Large intestine (tissue), 3 donors: ENCODE measurements at regions not wholly inside any gene's neighbourhood (a gene's known extent, or its start where the extent isn't known, plus 50 kb on each side); places are given as distances from the start of the nearest gene placed in this dataset.

Source experiments
- DNase-seq, 2 donors: peaks; one replicate each; pipeline versions ENCODE4 v3.0.0 to v3.0.0-alpha.2; 2013
- H3K27ac ChIP-seq: one replicate; pipeline ENCODE4 v1.5.1; 2013; ENCODE audit warnings: low read length
- H3K27me3 ChIP-seq: 2 replicates; pipeline ENCODE4 v1.6.1; 2013; ENCODE audit warnings: low read length; ENCODE audit not compliant: control insufficient read depth, insufficient read depth
- H3K36me3 ChIP-seq: 2 replicates; pipeline ENCODE4 v1.6.1; 2013; ENCODE audit warnings: low read length; ENCODE audit not compliant: control insufficient read depth, insufficient read depth
- H3K4me1 ChIP-seq: one replicate; pipeline ENCODE4 v1.6.1; 2013; ENCODE audit warnings: low read length; ENCODE audit not compliant: control insufficient read depth, insufficient read depth
- H3K4me3 ChIP-seq: one replicate; pipeline ENCODE4 v1.5.1; 2013; ENCODE audit warnings: low read length
- H3K9me3 ChIP-seq: one replicate; pipeline ENCODE4 v1.6.1; 2013; ENCODE audit warnings: mild to moderate bottlenecking, low read depth, low read length, moderate library complexity; ENCODE audit not compliant: control insufficient read depth
- WGBS: methylation state at CpG from one replicate; pipeline ENCODE4 v1.1.5; 2013; ENCODE audit warnings: low lambda C conversion rate; ENCODE audit not compliant: insufficient coverage; 5-methylcytosine and 5-hydroxymethylcytosine counted together

GRCh38 chr18:41783879-41784278 is 171.2 kb upstream of the PIK3C3 start:
- no peak overlapping the region for H3K27ac ChIP-seq
- no peaks in the 10 kb centered on the region for H3K27me3 ChIP-seq
- no peak for DNase-seq
- WGBS = no CpG with 5 or more reads among the region's 1 CpG
- H3K9me3 ChIP-seq = no peaks in the 10 kb centered on the region
- no peaks in the 10 kb centered on the region for H3K4me1 ChIP-seq
- no peaks in the 10 kb centered on the region for H3K36me3 ChIP-seq
- H3K4me3 ChIP-seq = no peak overlapping the region

- Histone ChIP-seq H3K9me3 (no peaks in the 10 kb centered on the region), H3K27ac (no peak overlapping the region), H3K27me3 (no peaks in the 10 kb centered on the region), H3K36me3 (no peaks in the 10 kb centered on the region), H3K4me3 (no peak overlapping the region), H3K4me1 (no peaks in the 10 kb centered on the region)
- 93% methylated on average over 3 of the region's 5 CpGs for WGBS
- DNase-seq = no peak
These were observed 171.8 kb upstream of the PIK3C3 start for GRCh38 chr18:41783065-41783818.

GRCh38 chr18:41771973-41772372 is 183.1 kb upstream of the PIK3C3 start:
- no peaks in the 10 kb centered on the region for H3K9me3 ChIP-seq
- H3K4me3 ChIP-seq = no peak overlapping the region
- no peaks in the 10 kb centered on the region for H3K4me1 ChIP-seq
- H3K27ac ChIP-seq = no peak overlapping the region
- H3K36me3 ChIP-seq = no peaks in the 10 kb centered on the region
- no CpG with 5 or more reads among the region's 1 CpG for WGBS
- H3K27me3 ChIP-seq = no peaks in the 10 kb centered on the region
- DNase-seq = no peak

- no CpG with 5 or more reads among the region's 1 CpG for WGBS
- Histone ChIP-seq H3K27me3 (no peaks in the 10 kb centered on the region), H3K4me3 (no peak overlapping the region), H3K4me1 (no peaks in the 10 kb centered on the region), H3K9me3 (no peaks in the 10 kb centered on the region), H3K36me3 (no peaks in the 10 kb centered on the region), H3K27ac (no peak overlapping the region)
- no peak for DNase-seq
These were observed 185.8 kb upstream of the PIK3C3 start for GRCh38 chr18:41769265-41769664.

- Histone ChIP-seq H3K4me3 (no peak overlapping the region), H3K4me1 (no peaks in the 10 kb centered on the region), H3K27ac (no peak overlapping the region), H3K27me3 (no peaks in the 10 kb centered on the region), H3K36me3 (no peaks in the 10 kb centered on the region), H3K9me3 (no peaks in the 10 kb centered on the region)
- no CpG with 5 or more reads among the region's 2 CpGs for WGBS
- no peak for DNase-seq
These were observed 186.6 kb upstream of the PIK3C3 start for GRCh38 chr18:41768467-41768866.

- DNase-seq = peak; percentile 16 to 30
- H3K27me3 ChIP-seq = no peaks in the 10 kb centered on the region
These were observed 187.1 kb upstream of the PIK3C3 start for GRCh38 chr18:41767960-41768359.

GRCh38 chr18:41765460-41765859 is 189.6 kb upstream of the PIK3C3 start:
- WGBS = 89% methylated on average over 2 of the region's 3 CpGs
- Histone ChIP-seq H3K27me3 (no peaks in the 10 kb centered on the region), H3K4me1 (no peaks in the 10 kb centered on the region), H3K36me3 (no peaks in the 10 kb centered on the region), H3K27ac (no peak overlapping the region), H3K9me3 (no peaks in the 10 kb centered on the region), H3K4me3 (no peak overlapping the region)
- no peak for DNase-seq

More at GRCh38 chr18:41767960-41768359, 187.1 kb upstream of the PIK3C3 start:
- Histone ChIP-seq H3K36me3 (no peaks in the 10 kb centered on the region), H3K27ac (no peak overlapping the region), H3K4me3 (no peak overlapping the region), H3K9me3 (no peaks in the 10 kb centered on the region), H3K4me1 (no peaks in the 10 kb centered on the region)
- no CpG with 5 or more reads among the region's 4 CpGs for WGBS

- DNase-seq = no peak
- H3K4me3 ChIP-seq = no peak overlapping the region
- H3K27ac ChIP-seq = no peak overlapping the region
- no peaks in the 10 kb centered on the region for H3K9me3 ChIP-seq
- no peaks in the 10 kb centered on the region for H3K27me3 ChIP-seq
- no peaks in the 10 kb centered on the region for H3K4me1 ChIP-seq
- WGBS = no CpG with 5 or more reads among the region's 1 CpG
- H3K36me3 ChIP-seq = no peaks in the 10 kb centered on the region
These were observed 191.7 kb upstream of the PIK3C3 start for GRCh38 chr18:41763361-41763760.

- H3K36me3 ChIP-seq = no peaks in the 10 kb centered on the region
- H3K4me1 ChIP-seq = no peaks in the 10 kb centered on the region
- no peak overlapping the region for H3K4me3 ChIP-seq
- H3K27me3 ChIP-seq = no peaks in the 10 kb centered on the region
- DNase-seq = no peak
- no peak overlapping the region for H3K27ac ChIP-seq
- WGBS = 80% methylated on average over 1 of the region's 2 CpGs
- H3K9me3 ChIP-seq = no peaks in the 10 kb centered on the region
These were observed 193.6 kb upstream of the PIK3C3 start for GRCh38 chr18:41761333-41762018.

GRCh38 chr18:41758534-41758933 is 196.5 kb upstream of the PIK3C3 start:
- H3K4me3 ChIP-seq = no peak overlapping the region
- no peak overlapping the region for H3K27ac ChIP-seq
- WGBS = 100% methylated on average over 1 of the region's 4 CpGs
- no peaks in the 10 kb centered on the region for H3K9me3 ChIP-seq
- no peaks in the 10 kb centered on the region for H3K27me3 ChIP-seq
- H3K36me3 ChIP-seq = no peaks in the 10 kb centered on the region
- no peak for DNase-seq
- H3K4me1 ChIP-seq = no peaks in the 10 kb centered on the region

- Histone ChIP-seq H3K9me3 (no peaks in the 10 kb centered on the region), H3K27me3 (no peaks in the 10 kb centered on the region), H3K4me1 (no peaks in the 10 kb centered on the region), H3K36me3 (no peaks in the 10 kb centered on the region), H3K4me3 (no peak overlapping the region), H3K27ac (no peak overlapping the region)
- WGBS = 64% methylated on average over 2 of the region's 5 CpGs
- DNase-seq = no peak
These were observed 198.9 kb upstream of the PIK3C3 start for GRCh38 chr18:41756141-41756540.
